IMR-90 (cell line): ENCODE measurements at regions not wholly inside any gene's neighbourhood (a gene's known extent, or its start where the extent isn't known, plus 50 kb on each side); places are given as distances from the start of the nearest gene placed in this dataset.

ENCODE experiments used
- ATAC-seq: fragments of 200-7000 bp; cut with Tn5 transposase; 2 replicates; pipeline ENCODE4 v1.9.1; 2020; ENCODE audit warnings: low read depth, mild to moderate bottlenecking, moderate library complexity
- BruUV-seq: library from RNA; stranded (reverse); fragments of 400-500 nt; replicated peaks from 2 replicates; lab custom pipeline; 2021; lab: Mats Ljungman, UMichigan
- CTCF ChIA-PET: fragments of 300-600 bp; formaldehyde crosslinking; extraction: SDS; loops from one replicate; lab custom pipeline; 2021; ENCODE audit warnings: antibody characterized with exemption; lab: Yijun Ruan, JAX
- POLR2A ChIA-PET: fragments of 300-600 bp; sonication (Branson Sonifier 250); formaldehyde crosslinking; loops from one replicate; lab custom pipeline; 2022; ENCODE audit warnings: antibody characterized with exemption; ENCODE audit not compliant: unreplicated experiment; lab: Charles Lee
- DNase-seq: peaks from one replicate; pipeline ENCODE4 v3.0.0; 2013
- H2AFZ ChIP-seq: replicated peaks from 2 replicates; pipeline ENCODE3; 2013; ENCODE audit warnings: low read length, mild to moderate bottlenecking; ENCODE audit not compliant: poor library complexity
- H2AK5ac ChIP-seq: 2 replicates; pipeline ENCODE4 v1.6.1; 2013; ENCODE audit warnings: low read depth, low read length, inconsistent platforms
- H2AK9ac ChIP-seq: replicated peaks from 2 replicates; pipeline ENCODE3; 2013; ENCODE audit warnings: mild to moderate bottlenecking, low read depth, low read length, moderate library complexity; ENCODE audit not compliant: poor library complexity
- H2BK120ac ChIP-seq: 2 replicates; pipeline ENCODE4 v1.6.1; 2013; ENCODE audit warnings: low read depth, low read length, inconsistent platforms
- H2BK15ac ChIP-seq: 3 replicates; pipeline ENCODE4 v1.6.1; 2013; ENCODE audit warnings: low read depth, low read length, inconsistent platforms
- H2BK20ac ChIP-seq: 2 replicates; pipeline ENCODE4 v1.6.1; 2013; ENCODE audit warnings: low read depth, mild to moderate bottlenecking, inconsistent platforms, low read length, moderate library complexity
- H2BK5ac ChIP-seq: 2 replicates; pipeline ENCODE4 v1.6.1; 2013; ENCODE audit warnings: mild to moderate bottlenecking, low read depth, low read length, inconsistent platforms; ENCODE audit not compliant: poor library complexity, severe bottlenecking
- H3K14ac ChIP-seq: replicated peaks from 2 replicates; pipeline ENCODE4 v1.6.1; 2013; ENCODE audit warnings: low read depth, low read length, inconsistent platforms
- H3K18ac ChIP-seq: 2 replicates; pipeline ENCODE4 v1.6.1; 2013; ENCODE audit warnings: low read depth, low read length, control low read depth
- H3K23ac ChIP-seq: 2 replicates; pipeline ENCODE4 v1.6.1; 2013; ENCODE audit warnings: low read depth, low read length, inconsistent platforms
- H3K27ac ChIP-seq: 2 replicates; pipeline ENCODE4 v1.5.1; 2013; ENCODE audit warnings: mild to moderate bottlenecking, control low read depth, low read length; ENCODE audit not compliant: insufficient read depth
- H3K27me3 ChIP-seq: 2 replicates; pipeline ENCODE4 v1.6.1; 2013; ENCODE audit warnings: low read length; ENCODE audit not compliant: control insufficient read depth, insufficient read depth
- H3K36me3 ChIP-seq: 2 replicates; pipeline ENCODE4 v1.6.1; 2013; ENCODE audit warnings: low read length, mixed read lengths; ENCODE audit not compliant: control insufficient read depth, insufficient read depth
- H3K4ac ChIP-seq: 2 replicates; pipeline ENCODE4 v1.6.1; 2013; ENCODE audit warnings: low read depth, low read length, inconsistent platforms
- H3K4me1 ChIP-seq: 2 replicates; pipeline ENCODE4 v1.6.1; 2013; ENCODE audit warnings: low read length, mixed read lengths; ENCODE audit not compliant: control insufficient read depth, insufficient read depth
- H3K4me2 ChIP-seq: 2 replicates; pipeline ENCODE4 v1.6.1; 2013; ENCODE audit warnings: low read depth, mild to moderate bottlenecking, control low read depth, low read length, moderate library complexity
- H3K4me3 ChIP-seq: 2 replicates; pipeline ENCODE4 v1.5.1; 2013; ENCODE audit warnings: low read depth, mild to moderate bottlenecking, control low read depth, low read length, moderate library complexity; ENCODE audit not compliant: insufficient read depth
- H3K56ac ChIP-seq: 2 replicates; pipeline ENCODE4 v1.6.1; 2013; ENCODE audit warnings: low read length, inconsistent platforms; ENCODE audit not compliant: insufficient read depth; ENCODE audit errors: extremely low read depth
- H3K79me1 ChIP-seq, 2 experiments: 2 replicates each; pipeline ENCODE4 v1.6.1; 2013; ENCODE audit warnings: low read length in 2 of 2, inconsistent platforms in 1 of 2, low read depth in 1 of 2
- H3K9ac ChIP-seq: 2 replicates; pipeline ENCODE4 v1.6.1; 2013; ENCODE audit warnings: low read depth, low read length, control low read depth
- H3K9me1 ChIP-seq: 2 replicates; pipeline ENCODE4 v1.6.1; 2013; ENCODE audit warnings: low read length, inconsistent platforms; ENCODE audit not compliant: insufficient read depth
- H3K9me3 ChIP-seq: 2 replicates; pipeline ENCODE4 v1.6.1; 2013; ENCODE audit warnings: low read length; ENCODE audit not compliant: control insufficient read depth, insufficient read depth
- H4K20me1 ChIP-seq: 2 replicates; pipeline ENCODE4 v1.6.1; 2013; ENCODE audit warnings: low read length, inconsistent platforms; ENCODE audit not compliant: insufficient read depth
- H4K5ac ChIP-seq: 2 replicates; pipeline ENCODE4 v1.6.1; 2013; ENCODE audit warnings: mild to moderate bottlenecking, low read depth, low read length, control low read depth
- H4K8ac ChIP-seq, 2 experiments: 2 replicates each; pipeline ENCODE4 v1.6.1; 2013; ENCODE audit warnings: low read depth in 2 of 2, low read length in 2 of 2, control low read depth in 1 of 2, inconsistent platforms in 1 of 2
- H4K91ac ChIP-seq: 2 replicates; pipeline ENCODE4 v1.6.1; 2013; ENCODE audit warnings: low read depth, low read length, inconsistent platforms; ENCODE audit not compliant: insufficient read depth
- MAZ ChIP-seq: IDR thresholded peaks from 2 replicates; pipeline ENCODE4 v1.6.1; 2012; ENCODE audit warnings: low read depth, mild to moderate bottlenecking, low read length, improper control_type of control experiment, moderate library complexity, borderline replicate concordance
- USF2 ChIP-seq: fragments of 150-350 bp; IDR thresholded peaks from 2 replicates; pipeline ENCODE4 v1.6.1; 2017; ENCODE audit warnings: mild to moderate bottlenecking, antibody characterized with exemption, low read length, low read depth
- WGBS, 2 experiments: methylation state at CpG; one replicate each; pipeline versions ENCODE4 v1.1.5 to v1.1.7; 2013; ENCODE audit warnings: missing lambda C conversion rate in 2 of 2; ENCODE audit not compliant: insufficient read length in 1 of 2; ENCODE audit errors: extremely low coverage in 2 of 2; 5-methylcytosine and 5-hydroxymethylcytosine counted together
- dilution Hi-C: fragments of 300-500 bp; cut with HindIII; formaldehyde crosslinking; loops from one replicate; pipeline ENCODE4 v1.14.3; 2018; ENCODE audit warnings: low sequenced_read_pairs; ENCODE audit not compliant: unreplicated experiment
- in situ Hi-C: fragments of 300-500 bp; cut with MboI; formaldehyde crosslinking; loops from 3 replicates; pipeline ENCODE4 v1.14.3; 2019; ENCODE audit warnings: low sequenced_read_pairs, inconsistent platforms, mixed read lengths
- intact Hi-C: fragments of 100-400 bp; cut with micrococcal nuclease; formaldehyde crosslinking; loops from 2 replicates; pipeline ENCODE4 v1.10.0; 2022

DNA sequence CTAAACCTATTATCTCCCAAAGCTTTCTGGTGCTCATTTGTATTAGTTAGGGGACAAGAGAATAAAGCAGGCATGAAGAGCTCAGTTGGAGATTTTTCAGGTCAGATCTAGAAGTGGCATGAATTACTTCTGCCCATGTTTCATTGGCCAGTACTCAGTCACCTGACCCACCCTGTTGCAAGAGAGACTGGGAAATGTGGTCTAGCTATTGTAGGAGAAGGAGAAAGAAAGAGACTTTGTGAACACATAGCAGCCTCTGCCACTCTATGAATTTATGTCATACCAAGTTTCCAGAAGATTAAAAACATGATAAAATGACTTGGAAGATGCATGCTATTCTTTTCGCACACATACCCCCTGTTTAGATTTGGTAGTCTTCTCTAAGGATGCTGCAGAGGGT is 302.3 kb upstream of the RUNX1 start:
- no peak overlapping the region for H4K91ac ChIP-seq
- 0 out of 2 replicates have a peak overlapping the region, but pooled peaks have one; percentile 52 for H2AK5ac ChIP-seq
- no peak overlapping the region for H2BK5ac ChIP-seq
- no peak overlapping the region for H2AFZ ChIP-seq
- no TSS peak for BruUV-seq
- ATAC-seq: no peak
- H3K56ac ChIP-seq: no peak overlapping the region
- no peak overlapping the region for H4K5ac ChIP-seq
- no peak overlapping the region for H3K4ac ChIP-seq
- H3K27ac ChIP-seq: no peak overlapping the region
- no peak overlapping the region for H3K4me3 ChIP-seq
- ChIA-PET CTCF (interaction anchor here (1.1 to 1.6 kb wide), 2 partner anchors 22 to 264 kb away, joined by 3 read pairs; no protein-coding TSS in a partner anchor), POLR2A (no interaction called here)
- peak; percentile 56; the same call in 1 of the 2 replicates for TF ChIP-seq USF2
- no peak for TF ChIP-seq MAZ
- H3K27me3 ChIP-seq: no peaks in the 10 kb centered on the region; the same call in 1 of the 2 replicates
- dilution Hi-C loops (no loop called here), in situ Hi-C loops (no loop called here), intact Hi-C loops (no loop called here)
- no peak overlapping the region for H2BK15ac ChIP-seq
- H3K18ac ChIP-seq: no peak overlapping the region
- no CpG with 5 or more reads among the region's 1 CpG for WGBS, 2 experiments
- no peak overlapping the region for H3K14ac ChIP-seq
- no peak overlapping the region for H3K23ac ChIP-seq
- H3K4me1 ChIP-seq: peaks cover 8% of the 10 kb centered on the region
- no peaks in the 10 kb centered on the region for H3K36me3 ChIP-seq
- DNase-seq: no peak
- no peak overlapping the region for H2BK20ac ChIP-seq
- H3K9ac ChIP-seq: no peak overlapping the region
- no peak overlapping the region for H2AK9ac ChIP-seq
- H3K9me1 ChIP-seq: no peaks in the 10 kb centered on the region; the same call in 1 of the 2 replicates
- H3K4me2 ChIP-seq: no peak overlapping the region
- H3K9me3 ChIP-seq: no peaks in the 10 kb centered on the region; the same call in 1 of the 2 replicates
- no peaks in the 10 kb centered on the region for H4K20me1 ChIP-seq
- no peak overlapping the region for H4K8ac ChIP-seq
- H2BK120ac ChIP-seq: no peak overlapping the region
- no peaks in the 10 kb centered on the region for H3K79me1 ChIP-seq
